ENCODE measurements at regions not wholly inside any gene's neighbourhood (a gene's known extent, or its start where the extent isn't known, plus 50 kb on each side); places are given as distances from the start of the nearest gene placed in this dataset.

DNA sequence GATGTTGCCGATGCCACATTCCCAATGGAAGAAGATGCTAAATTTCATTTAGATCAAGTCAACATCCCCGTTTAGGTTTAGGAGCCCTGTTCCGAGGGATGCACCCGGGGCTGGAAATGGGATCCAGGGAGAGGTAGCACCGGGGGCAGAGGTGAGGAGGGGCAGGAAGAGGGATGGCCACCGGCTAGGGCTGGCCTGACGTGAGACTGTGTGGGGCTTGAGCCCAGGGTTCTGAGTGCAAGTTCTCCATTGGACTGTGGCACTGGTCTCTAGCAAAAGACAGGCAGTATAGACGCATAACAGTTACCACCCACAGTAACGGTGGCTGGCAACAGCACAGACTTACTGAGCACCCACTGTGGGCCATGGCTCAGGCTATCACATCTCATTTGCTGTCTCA is 209.0 kb upstream of the MVB12B start:
- no peak for DNase-seq (ENCODE audit: low read depth)
- H3K4me3 ChIP-seq (ENCODE audit: low read depth, low read length), result no peak overlapping the region
- TF ChIP-seq, protein P1, sequence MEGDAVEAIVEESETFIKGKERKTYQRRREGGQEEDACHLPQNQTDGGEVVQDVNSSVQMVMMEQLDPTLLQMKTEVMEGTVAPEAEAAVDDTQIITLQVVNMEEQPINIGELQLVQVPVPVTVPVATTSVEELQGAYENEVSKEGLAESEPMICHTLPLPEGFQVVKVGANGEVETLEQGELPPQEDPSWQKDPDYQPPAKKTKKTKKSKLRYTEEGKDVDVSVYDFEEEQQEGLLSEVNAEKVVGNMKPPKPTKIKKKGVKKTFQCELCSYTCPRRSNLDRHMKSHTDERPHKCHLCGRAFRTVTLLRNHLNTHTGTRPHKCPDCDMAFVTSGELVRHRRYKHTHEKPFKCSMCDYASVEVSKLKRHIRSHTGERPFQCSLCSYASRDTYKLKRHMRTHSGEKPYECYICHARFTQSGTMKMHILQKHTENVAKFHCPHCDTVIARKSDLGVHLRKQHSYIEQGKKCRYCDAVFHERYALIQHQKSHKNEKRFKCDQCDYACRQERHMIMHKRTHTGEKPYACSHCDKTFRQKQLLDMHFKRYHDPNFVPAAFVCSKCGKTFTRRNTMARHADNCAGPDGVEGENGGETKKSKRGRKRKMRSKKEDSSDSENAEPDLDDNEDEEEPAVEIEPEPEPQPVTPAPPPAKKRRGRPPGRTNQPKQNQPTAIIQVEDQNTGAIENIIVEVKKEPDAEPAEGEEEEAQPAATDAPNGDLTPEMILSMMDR (IDR thresholded peaks at IDR 0.05; ENCODE audit: low read depth, low read length, missing control alignments), result no peak

DNA sequence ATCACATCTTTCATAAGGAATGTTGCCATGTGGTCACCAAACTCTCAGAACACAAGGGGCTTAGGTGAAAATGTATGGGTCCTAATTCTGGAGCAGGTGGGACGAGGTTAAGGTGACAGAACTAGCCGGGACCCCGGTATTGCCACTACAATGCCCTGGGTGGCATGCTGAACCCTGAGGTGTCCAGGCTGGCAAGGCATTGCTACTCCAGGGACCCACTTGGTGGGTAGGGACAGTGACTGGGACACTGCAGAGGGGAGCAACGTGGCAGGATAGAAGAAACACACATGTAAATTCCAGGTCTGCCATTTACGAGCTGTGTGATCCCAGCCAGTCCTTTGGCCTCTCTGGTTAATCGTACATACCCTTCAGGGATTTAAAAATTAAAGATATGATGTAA is 206.9 kb upstream of the MVB12B start:
- TF ChIP-seq, protein P1 (IDR thresholded peaks at IDR 0.05; ENCODE audit: low read depth, low read length, missing control alignments), result no peak
- DNase-seq (ENCODE audit: low read depth), result no peak

GRCh38 chr9:126122901-126123616 is 203.6 kb upstream of the MVB12B start:
- no peak overlapping the region for H3K4me3 ChIP-seq (ENCODE audit: low read depth, low read length)
- no peak for DNase-seq (ENCODE audit: low read depth)
- TF ChIP-seq, protein P1 (IDR thresholded peaks at IDR 0.05; ENCODE audit: low read depth, low read length, missing control alignments), result no peak

More for the DNA sequence above, 206.9 kb upstream of the MVB12B start:
- no peak overlapping the region for H3K4me3 ChIP-seq (ENCODE audit: low read depth, low read length)

DNA sequence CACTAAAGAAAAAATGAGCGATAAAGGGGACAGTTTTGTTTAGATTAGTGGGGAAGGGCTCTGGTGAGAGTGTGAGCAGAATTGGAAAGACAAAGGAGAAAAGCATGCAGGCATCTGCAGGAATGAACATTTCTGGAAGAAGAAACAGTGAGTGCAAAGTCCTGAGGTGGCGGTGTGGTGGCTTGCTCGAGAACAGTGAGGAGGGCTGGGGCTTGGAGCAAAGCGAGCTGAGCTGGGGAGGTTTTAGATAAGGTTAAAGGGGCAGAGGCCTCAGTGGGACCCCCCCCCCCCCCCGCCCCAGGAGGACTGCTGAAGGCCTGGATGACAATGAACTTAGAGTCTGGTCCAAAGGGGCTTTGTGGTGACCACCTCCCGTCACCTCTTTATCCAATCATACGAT is 202.7 kb upstream of the MVB12B start:
- no peak for DNase-seq (ENCODE audit: low read depth)
- TF ChIP-seq, protein P1 (IDR thresholded peaks at IDR 0.05; ENCODE audit: low read depth, low read length, missing control alignments), result no peak
- no peak overlapping the region for H3K4me3 ChIP-seq (ENCODE audit: low read depth, low read length)

- DNase-seq (ENCODE audit: low read depth), result no peak
- TF ChIP-seq, protein P1 (IDR thresholded peaks at IDR 0.05; ENCODE audit: low read depth, low read length, missing control alignments), result no peak
Observed at GRCh38 chr9:126125177-126125576, 201.5 kb upstream of the MVB12B start.

GRCh38 chr9:126125577-126125976 is 201.1 kb upstream of the MVB12B start:
- no peak for DNase-seq (ENCODE audit: low read depth)
- no peak overlapping the region for H3K4me3 ChIP-seq (ENCODE audit: low read depth, low read length)
- TF ChIP-seq, protein P1 (IDR thresholded peaks at IDR 0.05; ENCODE audit: low read depth, low read length, missing control alignments), result no peak

More at GRCh38 chr9:126125177-126125576, 201.5 kb upstream of the MVB12B start:
- H3K4me3 ChIP-seq (ENCODE audit: low read depth, low read length), result no peak overlapping the region

DNA sequence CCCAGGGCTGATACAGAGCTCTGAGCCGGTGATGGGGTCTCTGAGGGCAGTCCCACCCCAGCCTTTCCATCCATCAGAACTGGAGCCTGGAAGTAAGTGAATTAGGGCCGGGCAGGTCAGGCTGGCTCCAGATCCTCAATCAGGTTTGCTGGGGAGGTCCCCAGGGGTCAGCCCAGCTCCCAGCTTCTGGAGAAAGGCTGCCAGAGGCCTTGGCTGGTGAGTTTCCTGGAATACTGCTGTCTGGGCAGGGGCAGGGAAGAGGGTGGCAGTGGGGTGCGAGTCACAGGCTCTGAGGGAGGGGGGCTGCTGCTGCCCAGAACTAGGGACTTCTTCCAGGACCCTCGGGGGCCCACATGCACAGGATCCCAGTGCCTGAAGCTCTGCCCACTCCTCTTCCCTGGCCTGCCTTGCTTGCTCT is 200.6 kb upstream of the MVB12B start:
- DNase-seq (ENCODE audit: low read depth), result no peak
- TF ChIP-seq, protein P1 (IDR thresholded peaks at IDR 0.05; ENCODE audit: low read depth, low read length, missing control alignments), result no peak
- H3K4me3 ChIP-seq (ENCODE audit: low read depth, low read length), result no peak overlapping the region
